Smooth muscle cell (in vitro differentiated cells): ENCODE measurements at regions not wholly inside any gene's neighbourhood (a gene's known extent, or its start where the extent isn't known, plus 50 kb on each side); places are given as distances from the start of the nearest gene placed in this dataset.
A peak's percentile ranks its signal among the peaks of the same experiment; 100 is the strongest.

ENCODE experiments used
- DNase-seq: peaks from one replicate; lab custom pipeline; 2025; ENCODE audit not compliant: unreplicated experiment; lab: John Stamatoyannopoulos, UW
- H2AFZ ChIP-seq: fragments of 200-600 bp; sonication (generic); 2 replicates; pipeline ENCODE4 v1.6.0; 2016; ENCODE audit warnings: antibody characterized with exemption, low read depth, mild to moderate bottlenecking
- H3F3A ChIP-seq: fragments of 200-600 bp; sonication (generic); 2 replicates; pipeline ENCODE4 v1.6.0; 2017; ENCODE audit warnings: antibody characterized with exemption, low read depth
- H3K27ac ChIP-seq: fragments of 200-600 bp; sonication (generic); 2 replicates; pipeline ENCODE4 v1.5.1; 2016; ENCODE audit warnings: low read depth, mild to moderate bottlenecking
- H3K27me3 ChIP-seq: fragments of 200-600 bp; sonication (generic); 2 replicates; pipeline ENCODE4 v1.6.1; 2016; ENCODE audit warnings: low read depth, mild to moderate bottlenecking
- H3K36me3 ChIP-seq: fragments of 200-600 bp; sonication (generic); 2 replicates; pipeline ENCODE4 v1.5.1; 2016; ENCODE audit warnings: low read depth
- H3K4me1 ChIP-seq: fragments of 200-600 bp; sonication (generic); 2 replicates; pipeline ENCODE4 v1.5.1; 2016; ENCODE audit warnings: low read depth
- H3K4me2 ChIP-seq: fragments of 200-600 bp; sonication (generic); 2 replicates; pipeline ENCODE4 v1.6.0; 2016; ENCODE audit warnings: mild to moderate bottlenecking
- H3K4me3 ChIP-seq: fragments of 200-600 bp; sonication (generic); 2 replicates; pipeline ENCODE4 v1.5.1; 2016; ENCODE audit warnings: mild to moderate bottlenecking
- H3K79me2 ChIP-seq: fragments of 200-600 bp; sonication (generic); 2 replicates; pipeline ENCODE4 v1.6.0; 2016; ENCODE audit warnings: low read depth, mild to moderate bottlenecking
- H3K9ac ChIP-seq: fragments of 200-600 bp; sonication (generic); 2 replicates; pipeline ENCODE4 v1.6.0; 2016; ENCODE audit warnings: low read depth
- H3K9me3 ChIP-seq: fragments of 200-600 bp; sonication (generic); replicated peaks from 2 replicates; pipeline ENCODE4 v1.5.1; 2016; ENCODE audit warnings: low read depth
- H4K20me1 ChIP-seq: fragments of 200-600 bp; sonication (generic); 2 replicates; pipeline ENCODE4 v1.6.0; 2016; ENCODE audit warnings: low read depth
- WGBS: methylation state at CpG from one replicate; pipeline ENCODE4 v1.1.7; 2016; ENCODE audit warnings: low lambda C conversion rate; 5-methylcytosine and 5-hydroxymethylcytosine counted together
- TF ChIP-seq, protein P1 (sequence below): fragments of 200-600 bp; sonication (generic); IDR thresholded peaks from 2 replicates; pipeline ENCODE4 v1.5.1; 2017; ENCODE audit warnings: borderline replicate concordance, mild to moderate bottlenecking, antibody characterized with exemption; ENCODE audit not compliant: insufficient read depth, poor library complexity, severe bottlenecking

DNA sequence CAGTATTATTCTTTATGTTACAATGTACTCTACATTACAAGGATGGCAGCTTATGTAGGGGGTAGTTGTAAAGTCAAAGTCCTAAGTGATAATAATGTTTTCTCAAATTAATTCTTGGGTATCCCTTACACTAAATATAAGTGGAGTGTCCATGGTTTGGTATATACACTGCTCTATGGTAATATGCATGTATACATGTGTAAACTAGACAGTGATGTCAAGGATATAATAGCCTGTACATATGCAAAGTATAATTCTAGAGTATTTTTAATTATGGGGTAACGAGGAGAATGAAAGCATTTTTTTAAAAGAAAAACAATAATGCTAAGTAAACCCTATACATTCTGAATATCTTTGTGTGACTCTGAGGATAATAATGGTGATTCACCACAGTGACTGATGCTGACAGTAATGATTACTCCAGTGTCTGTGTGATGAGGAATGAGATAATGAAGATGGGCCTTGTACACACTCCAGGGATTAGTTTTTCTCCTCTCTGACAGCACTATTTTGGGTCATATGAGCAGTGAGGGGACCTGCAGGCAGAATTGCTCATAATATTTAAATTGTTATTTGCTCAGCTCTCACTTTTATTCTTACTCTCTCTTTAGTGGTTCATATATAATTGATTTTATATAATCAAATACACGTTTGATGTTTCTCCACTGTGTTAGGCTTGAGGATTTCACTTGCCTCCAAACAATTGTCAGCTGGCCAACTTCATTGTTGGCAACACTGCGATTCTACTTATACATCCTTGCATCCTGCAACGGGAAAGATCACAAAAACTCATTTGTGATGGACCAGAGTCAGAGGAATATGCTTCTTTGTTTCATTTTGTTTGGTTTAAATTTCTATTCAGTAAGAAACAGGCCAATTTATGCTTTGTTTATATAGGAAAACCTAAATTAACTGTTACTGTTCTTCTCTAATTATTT lies 88.2 kb downstream of the NREP start:
- Histone ChIP-seq H3K27ac (peak overlapping the region; percentile 80), H3K9ac (peak overlapping the region; percentile 12), H3K4me1 (no peaks in the 10 kb centered on the region), H3K36me3 (no peaks in the 10 kb centered on the region), H3F3A (no peaks in the 10 kb centered on the region), H2AFZ (no peak overlapping the region), H3K4me2 (peak overlapping the region; percentile 13), H3K79me2 (no peaks in the 10 kb centered on the region), H3K27me3 (no peaks in the 10 kb centered on the region), H3K4me3 (no peak overlapping the region), H4K20me1 (no peaks in the 10 kb centered on the region), H3K9me3 (no peaks in the 10 kb centered on the region)
- 80% methylated on average over 4 of the region's 4 CpGs for WGBS
- TF ChIP-seq, protein P1, sequence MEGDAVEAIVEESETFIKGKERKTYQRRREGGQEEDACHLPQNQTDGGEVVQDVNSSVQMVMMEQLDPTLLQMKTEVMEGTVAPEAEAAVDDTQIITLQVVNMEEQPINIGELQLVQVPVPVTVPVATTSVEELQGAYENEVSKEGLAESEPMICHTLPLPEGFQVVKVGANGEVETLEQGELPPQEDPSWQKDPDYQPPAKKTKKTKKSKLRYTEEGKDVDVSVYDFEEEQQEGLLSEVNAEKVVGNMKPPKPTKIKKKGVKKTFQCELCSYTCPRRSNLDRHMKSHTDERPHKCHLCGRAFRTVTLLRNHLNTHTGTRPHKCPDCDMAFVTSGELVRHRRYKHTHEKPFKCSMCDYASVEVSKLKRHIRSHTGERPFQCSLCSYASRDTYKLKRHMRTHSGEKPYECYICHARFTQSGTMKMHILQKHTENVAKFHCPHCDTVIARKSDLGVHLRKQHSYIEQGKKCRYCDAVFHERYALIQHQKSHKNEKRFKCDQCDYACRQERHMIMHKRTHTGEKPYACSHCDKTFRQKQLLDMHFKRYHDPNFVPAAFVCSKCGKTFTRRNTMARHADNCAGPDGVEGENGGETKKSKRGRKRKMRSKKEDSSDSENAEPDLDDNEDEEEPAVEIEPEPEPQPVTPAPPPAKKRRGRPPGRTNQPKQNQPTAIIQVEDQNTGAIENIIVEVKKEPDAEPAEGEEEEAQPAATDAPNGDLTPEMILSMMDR: no peak
- DNase-seq: no peak

DNA sequence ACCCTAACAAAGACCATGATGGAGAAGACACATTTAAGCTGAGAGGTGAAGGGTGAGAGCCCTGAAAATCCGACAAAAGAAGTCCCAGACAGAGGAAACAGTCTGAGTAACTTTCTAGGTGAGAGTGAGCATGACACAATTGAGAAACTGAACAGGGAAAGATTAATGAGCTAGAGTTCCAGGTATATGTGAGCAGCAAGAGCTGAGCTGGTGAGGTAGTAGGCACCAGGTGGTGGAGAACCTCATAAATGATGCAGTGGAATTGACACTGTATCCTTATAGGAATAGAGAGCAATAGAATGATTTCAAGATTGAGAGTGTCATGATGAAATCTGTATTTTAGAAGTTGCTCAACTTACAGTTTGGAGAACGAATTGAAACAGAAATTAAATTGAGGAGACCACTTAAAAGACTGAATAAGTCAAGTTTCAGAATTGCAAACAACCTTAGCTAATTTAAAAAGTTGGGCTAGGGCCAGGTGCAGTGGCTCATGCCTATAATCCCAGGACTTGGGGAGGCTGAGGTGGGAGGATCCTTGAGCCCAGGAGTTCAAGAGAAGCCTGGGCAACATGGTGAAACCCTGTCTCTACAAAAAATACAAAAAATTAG lies 89.8 kb downstream of the NREP start:
- WGBS: 83% methylated on average over 2 of the region's 2 CpGs
- Histone ChIP-seq H3K4me3 (no peak overlapping the region), H4K20me1 (no peaks in the 10 kb centered on the region), H3K9me3 (no peaks in the 10 kb centered on the region), H3K4me2 (no peak overlapping the region), H3K4me1 (no peaks in the 10 kb centered on the region), H3F3A (no peaks in the 10 kb centered on the region), H3K9ac (no peak overlapping the region), H2AFZ (no peak overlapping the region), H3K27me3 (no peaks in the 10 kb centered on the region), H3K79me2 (no peaks in the 10 kb centered on the region), H3K27ac (no peak overlapping the region), H3K36me3 (no peaks in the 10 kb centered on the region)
- no peak for DNase-seq
- TF ChIP-seq, protein P1: no peak

DNA sequence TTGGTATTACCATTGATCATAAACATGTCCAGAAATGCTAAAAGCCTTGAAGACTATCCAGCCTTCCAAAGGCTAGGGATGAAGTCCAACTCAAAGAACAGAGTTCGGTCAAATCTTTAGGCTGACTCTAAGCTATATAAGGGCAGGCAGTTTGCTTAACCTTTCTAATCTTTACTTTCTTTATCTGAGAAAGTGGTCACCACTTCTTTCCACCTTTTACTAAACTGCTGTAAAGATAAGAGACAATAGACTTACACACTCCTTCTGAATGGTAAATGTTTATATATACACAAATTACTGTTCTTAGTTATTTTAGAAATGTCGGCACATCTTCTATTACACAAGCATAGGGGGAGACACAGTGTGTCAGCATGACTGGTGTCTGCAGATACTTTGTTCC lies 100.4 kb downstream of the NREP start:
- Histone ChIP-seq H3K27ac (no peak overlapping the region), H3F3A (no peaks in the 10 kb centered on the region), H3K9me3 (no peaks in the 10 kb centered on the region), H3K36me3 (no peaks in the 10 kb centered on the region), H3K27me3 (no peaks in the 10 kb centered on the region), H3K4me3 (no peak overlapping the region), H4K20me1 (no peaks in the 10 kb centered on the region), H2AFZ (no peak overlapping the region), H3K9ac (no peak overlapping the region), H3K4me1 (no peaks in the 10 kb centered on the region), H3K79me2 (no peaks in the 10 kb centered on the region), H3K4me2 (no peak overlapping the region)
- TF ChIP-seq, protein P1: no peak
- 76% methylated on average over 2 of the region's 2 CpGs for WGBS
- DNase-seq: no peak
